B cell (primary cell): ENCODE measurements at regions not wholly inside any gene's neighbourhood (a gene's known extent, or its start where the extent isn't known, plus 50 kb on each side); places are given as distances from the start of the nearest gene placed in this dataset.

Experiments used
- CTCF ChIP-seq: fragments of 200-600 bp; IDR thresholded peaks from one replicate; pipeline ENCODE4 v1.8.0; 2022; ENCODE audit warnings: antibody characterized with exemption, mild to moderate bottlenecking
- EZH2 ChIP-seq: IDR thresholded peaks from 2 replicates; pipeline ENCODE4 v1.6.1; 2012; ENCODE audit warnings: borderline replicate concordance, low read depth, mild to moderate bottlenecking, moderate library complexity, low read length; ENCODE audit not compliant: insufficient read depth, poor library complexity, severe bottlenecking

- TF ChIP-seq CTCF (no peak), EZH2 (no peak)
Measured at GRCh38 chrX:115487608-115488007, 73.4 kb upstream of the PLS3 start.
